ENCODE measurements at regions not wholly inside any gene's neighbourhood (a gene's known extent, or its start where the extent isn't known, plus 50 kb on each side); places are given as distances from the start of the nearest gene placed in this dataset.
"Not testable (repeated sequence)": the region's sequence is repeated elsewhere in the genome, so short reads cannot be mapped to it uniquely, and the experiment has no call there.

DNA sequence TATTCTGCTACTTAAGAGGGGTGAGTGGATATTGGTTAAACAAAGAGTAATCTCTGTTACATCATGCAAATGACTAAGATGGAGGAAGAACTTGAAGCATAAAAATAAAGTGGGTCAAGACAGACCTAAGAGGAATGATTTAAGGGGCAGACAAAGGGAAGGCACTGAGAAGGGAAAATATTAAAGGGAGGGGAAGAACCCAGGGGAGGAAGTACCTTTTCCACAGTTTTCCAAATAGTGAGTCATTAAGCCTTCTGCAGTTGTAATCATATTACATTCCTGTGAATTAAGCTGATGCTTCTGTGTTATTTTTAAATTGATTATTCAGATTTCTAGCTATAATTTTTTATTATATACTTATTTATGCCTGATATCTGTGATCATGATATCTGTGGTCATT lies 253.3 kb downstream of the CENPC start:
- H3K27ac ChIP-seq = no peak overlapping the region
- TF ChIP-seq, protein P1, sequence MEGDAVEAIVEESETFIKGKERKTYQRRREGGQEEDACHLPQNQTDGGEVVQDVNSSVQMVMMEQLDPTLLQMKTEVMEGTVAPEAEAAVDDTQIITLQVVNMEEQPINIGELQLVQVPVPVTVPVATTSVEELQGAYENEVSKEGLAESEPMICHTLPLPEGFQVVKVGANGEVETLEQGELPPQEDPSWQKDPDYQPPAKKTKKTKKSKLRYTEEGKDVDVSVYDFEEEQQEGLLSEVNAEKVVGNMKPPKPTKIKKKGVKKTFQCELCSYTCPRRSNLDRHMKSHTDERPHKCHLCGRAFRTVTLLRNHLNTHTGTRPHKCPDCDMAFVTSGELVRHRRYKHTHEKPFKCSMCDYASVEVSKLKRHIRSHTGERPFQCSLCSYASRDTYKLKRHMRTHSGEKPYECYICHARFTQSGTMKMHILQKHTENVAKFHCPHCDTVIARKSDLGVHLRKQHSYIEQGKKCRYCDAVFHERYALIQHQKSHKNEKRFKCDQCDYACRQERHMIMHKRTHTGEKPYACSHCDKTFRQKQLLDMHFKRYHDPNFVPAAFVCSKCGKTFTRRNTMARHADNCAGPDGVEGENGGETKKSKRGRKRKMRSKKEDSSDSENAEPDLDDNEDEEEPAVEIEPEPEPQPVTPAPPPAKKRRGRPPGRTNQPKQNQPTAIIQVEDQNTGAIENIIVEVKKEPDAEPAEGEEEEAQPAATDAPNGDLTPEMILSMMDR (conservative IDR thresholded peaks at IDR 0.05) = no peak

DNA sequence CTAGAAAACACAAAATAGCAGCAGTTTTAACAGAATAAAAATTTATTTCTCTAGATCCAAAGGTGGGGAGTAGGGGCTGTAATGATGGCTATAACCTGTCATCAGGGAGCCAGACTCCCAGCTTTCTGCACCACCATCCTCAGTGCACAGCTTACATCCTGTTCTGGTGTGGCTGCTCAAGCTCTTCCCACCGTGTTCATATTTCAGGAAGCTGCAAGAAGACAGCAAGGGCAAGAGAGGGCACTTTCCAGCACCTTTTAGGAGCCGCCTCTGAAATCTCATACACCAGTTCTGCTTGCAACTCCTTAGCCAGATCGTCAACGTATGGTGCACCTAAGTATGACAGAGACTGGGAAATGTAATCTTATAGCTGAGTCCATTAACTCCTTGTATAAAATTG lies 253.7 kb downstream of the CENPC start:
- no peak overlapping the region for H3K27ac ChIP-seq
- TF ChIP-seq, protein P1 (conservative IDR thresholded peaks at IDR 0.05) = no peak

DNA sequence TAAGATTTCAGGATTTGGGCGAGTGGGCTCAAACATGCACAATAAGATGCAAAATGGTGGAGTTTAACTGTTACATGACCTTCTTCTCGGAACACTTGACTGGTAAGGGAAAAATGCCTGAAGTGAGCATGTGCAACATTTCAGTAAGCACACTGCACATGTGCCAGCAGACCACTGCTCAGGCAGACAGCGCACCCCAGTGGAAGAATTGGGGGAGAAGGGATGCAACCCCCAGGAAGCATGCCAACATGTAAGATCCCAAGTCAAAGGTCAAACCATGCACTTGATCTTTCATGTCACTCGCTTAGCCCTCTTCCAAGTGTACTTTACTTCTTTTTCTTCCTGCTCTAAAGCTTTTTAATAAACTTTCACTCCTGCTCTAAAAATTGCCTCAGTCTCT lies 256.3 kb downstream of the CENPC start:
- H3K27ac ChIP-seq = no peak overlapping the region
- TF ChIP-seq, protein P1 (conservative IDR thresholded peaks at IDR 0.05) = peak; percentile 72

DNA sequence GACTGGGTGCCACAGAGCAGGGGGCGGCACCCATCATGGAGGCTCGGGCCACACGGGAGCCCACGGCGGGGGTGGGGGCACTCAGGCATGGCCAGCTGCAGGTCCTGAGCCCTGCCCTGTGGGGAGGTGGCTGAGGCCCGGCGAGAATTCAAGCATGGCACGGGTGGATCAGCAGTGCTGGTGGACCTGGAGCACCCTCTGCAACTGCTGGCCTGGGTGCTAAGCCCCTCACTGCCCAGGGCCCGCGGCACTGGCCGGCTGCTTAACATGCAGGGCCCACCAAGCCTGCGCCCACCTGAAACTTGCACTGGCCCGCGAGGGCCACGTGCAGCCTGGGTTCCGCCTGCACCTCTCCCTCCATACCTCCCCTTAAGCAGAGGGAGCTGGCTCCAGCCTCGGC lies 258.6 kb downstream of the CENPC start:
- TF ChIP-seq, protein P1 (conservative IDR thresholded peaks at IDR 0.05) = no peak

DNA sequence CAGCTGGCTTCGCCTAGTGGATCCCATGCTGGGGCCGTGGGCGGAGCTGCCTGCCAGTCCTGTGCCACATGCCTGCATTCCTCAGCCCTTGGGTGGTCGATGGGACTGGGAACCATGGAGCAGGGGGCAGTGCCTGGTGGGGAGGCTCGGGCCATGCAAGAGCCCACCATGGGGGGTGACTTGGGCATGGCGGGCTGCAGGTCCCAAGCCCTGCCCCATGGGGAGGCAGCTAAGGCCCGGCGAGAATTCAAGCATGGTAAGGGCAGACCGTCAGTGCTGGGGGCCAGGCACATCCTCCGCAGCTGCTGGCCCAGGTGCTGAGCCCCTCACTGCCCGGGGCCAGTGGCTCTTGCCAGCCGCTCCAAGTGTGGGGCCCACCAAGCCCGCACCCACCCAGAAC lies 262.6 kb downstream of the CENPC start:
- H3K27ac ChIP-seq = no peak overlapping the region
- TF ChIP-seq, protein P1 (conservative IDR thresholded peaks at IDR 0.05) = no peak

More for the DNA sequence above, 258.6 kb downstream of the CENPC start:
- no peak overlapping the region for H3K27ac ChIP-seq

DNA sequence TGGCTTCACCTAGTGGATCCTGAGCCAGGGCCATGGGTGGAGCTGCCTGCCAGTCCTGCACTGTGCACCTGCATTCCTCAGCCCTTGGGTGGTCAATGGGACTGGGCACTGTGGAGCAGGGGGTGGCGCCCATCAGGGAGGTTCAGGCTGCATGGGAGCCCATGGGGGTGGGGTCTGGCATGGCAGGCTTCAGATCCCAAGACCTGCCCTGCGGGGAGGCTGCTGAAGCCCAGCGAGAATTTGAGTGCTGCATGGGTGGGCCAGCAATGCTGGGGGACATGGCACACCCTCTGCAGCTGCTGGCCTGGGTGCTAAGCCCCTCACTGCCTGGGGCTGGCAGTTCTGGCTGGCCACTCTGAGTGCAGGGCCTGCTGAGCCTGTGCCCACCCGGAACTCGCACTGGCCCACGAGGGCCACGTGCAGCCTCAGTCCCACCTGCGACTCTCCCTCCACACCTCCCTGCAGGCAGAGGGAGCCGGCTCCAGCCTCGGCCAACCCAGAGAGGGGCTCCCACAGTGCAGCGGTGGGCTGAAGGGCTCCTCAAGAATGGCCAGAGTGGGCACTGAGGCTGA lies 270.0 kb downstream of the CENPC start:
- TF ChIP-seq, protein P1 (conservative IDR thresholded peaks at IDR 0.05) = no peak
- H3K27ac ChIP-seq = no peak overlapping the region

DNA sequence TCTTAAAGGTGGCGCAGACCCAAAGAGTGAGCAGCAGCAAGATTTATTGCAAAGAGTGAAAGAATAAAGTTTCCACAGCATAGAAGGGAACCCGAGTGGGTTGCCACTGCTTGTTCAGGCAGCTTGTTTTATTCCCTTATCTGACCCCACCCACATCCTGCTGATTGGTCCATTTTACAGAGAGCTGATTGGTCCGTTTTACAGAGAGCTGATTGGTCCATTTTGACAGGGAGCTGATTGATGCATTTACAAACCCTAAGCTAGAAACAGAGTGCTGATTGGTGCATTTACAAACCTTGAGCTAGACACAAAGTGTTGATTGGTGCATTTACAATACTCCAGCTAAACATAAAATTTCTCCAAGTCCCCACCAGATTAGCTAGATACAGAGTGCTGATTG lies 270.6 kb downstream of the CENPC start:
- H3K27ac ChIP-seq = not testable (repeated sequence)

DNA sequence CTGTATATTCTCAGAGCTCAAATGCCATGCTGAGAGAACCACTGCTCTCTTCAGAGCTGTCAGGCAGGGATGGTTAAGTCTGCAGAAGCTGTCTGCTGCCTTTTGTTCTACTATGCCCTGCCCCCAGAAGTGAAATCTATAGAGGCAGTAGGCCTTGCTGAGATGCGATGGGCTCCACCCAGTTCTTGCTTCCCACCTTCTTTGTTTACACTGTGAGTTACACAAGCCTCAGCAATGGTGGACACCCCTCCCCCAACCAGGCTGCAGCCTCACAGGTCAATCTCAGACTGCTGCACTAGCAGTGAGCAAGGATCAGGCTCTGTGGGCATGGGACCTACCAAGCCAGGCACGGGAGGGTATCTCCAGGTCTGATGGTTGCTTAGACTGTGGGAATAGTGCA lies 271.6 kb downstream of the CENPC start:
- TF ChIP-seq, protein P1 (conservative IDR thresholded peaks at IDR 0.05) = no peak
- no peak overlapping the region for H3K27ac ChIP-seq
